GM12873 (cell line): ENCODE measurements at regions not wholly inside any gene's neighbourhood (a gene's known extent, or its start where the extent isn't known, plus 50 kb on each side); places are given as distances from the start of the nearest gene placed in this dataset.

Experiments
- TF ChIP-seq, protein P1 (sequence below): IDR thresholded peaks from 2 replicates; pipeline ENCODE4 v1.5.1; 2012; ENCODE audit warnings: low read depth, mild to moderate bottlenecking, moderate library complexity, low read length, control low read depth; ENCODE audit not compliant: insufficient read depth; ENCODE audit errors: missing control alignments

DNA sequence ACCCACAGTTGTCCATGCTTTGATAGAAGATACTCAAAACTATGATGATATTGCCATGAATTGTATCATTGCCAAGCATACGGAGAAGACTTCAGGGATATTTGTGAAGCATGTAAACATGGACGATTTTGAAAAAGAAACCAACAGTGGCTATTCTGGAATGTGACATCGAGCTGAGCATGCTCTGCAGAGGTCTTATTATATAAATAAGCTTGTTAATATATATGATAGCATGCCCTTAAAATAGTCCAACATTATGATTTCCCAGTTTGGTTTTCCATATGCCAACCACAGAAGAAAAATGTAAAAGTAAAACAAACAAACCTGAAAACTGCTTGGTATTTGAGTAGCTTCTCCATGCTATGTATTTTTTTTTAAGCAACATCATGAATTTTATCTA is 159.1 kb downstream of the LNPK start:
- TF ChIP-seq, protein P1, sequence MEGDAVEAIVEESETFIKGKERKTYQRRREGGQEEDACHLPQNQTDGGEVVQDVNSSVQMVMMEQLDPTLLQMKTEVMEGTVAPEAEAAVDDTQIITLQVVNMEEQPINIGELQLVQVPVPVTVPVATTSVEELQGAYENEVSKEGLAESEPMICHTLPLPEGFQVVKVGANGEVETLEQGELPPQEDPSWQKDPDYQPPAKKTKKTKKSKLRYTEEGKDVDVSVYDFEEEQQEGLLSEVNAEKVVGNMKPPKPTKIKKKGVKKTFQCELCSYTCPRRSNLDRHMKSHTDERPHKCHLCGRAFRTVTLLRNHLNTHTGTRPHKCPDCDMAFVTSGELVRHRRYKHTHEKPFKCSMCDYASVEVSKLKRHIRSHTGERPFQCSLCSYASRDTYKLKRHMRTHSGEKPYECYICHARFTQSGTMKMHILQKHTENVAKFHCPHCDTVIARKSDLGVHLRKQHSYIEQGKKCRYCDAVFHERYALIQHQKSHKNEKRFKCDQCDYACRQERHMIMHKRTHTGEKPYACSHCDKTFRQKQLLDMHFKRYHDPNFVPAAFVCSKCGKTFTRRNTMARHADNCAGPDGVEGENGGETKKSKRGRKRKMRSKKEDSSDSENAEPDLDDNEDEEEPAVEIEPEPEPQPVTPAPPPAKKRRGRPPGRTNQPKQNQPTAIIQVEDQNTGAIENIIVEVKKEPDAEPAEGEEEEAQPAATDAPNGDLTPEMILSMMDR, result no peak

DNA sequence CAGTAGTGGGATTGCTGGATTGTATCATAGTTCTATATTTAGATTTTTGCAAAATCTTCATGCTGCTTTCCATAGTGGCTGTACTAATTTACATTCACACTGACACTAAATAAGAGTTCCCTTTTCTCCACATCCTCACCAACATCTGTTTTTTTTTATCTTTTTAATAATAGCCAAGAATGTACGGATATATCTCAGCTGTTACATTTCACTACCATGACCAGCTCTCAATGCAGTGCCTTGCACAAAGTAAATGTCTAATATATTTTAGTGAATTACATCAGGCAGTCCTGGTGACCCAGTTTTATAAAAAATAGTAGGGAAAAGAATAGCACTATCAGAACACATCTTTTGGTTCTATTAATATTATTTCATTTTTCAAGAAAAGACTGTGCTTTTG is 161.8 kb downstream of the LNPK start:
- TF ChIP-seq, protein P1, result no peak

DNA sequence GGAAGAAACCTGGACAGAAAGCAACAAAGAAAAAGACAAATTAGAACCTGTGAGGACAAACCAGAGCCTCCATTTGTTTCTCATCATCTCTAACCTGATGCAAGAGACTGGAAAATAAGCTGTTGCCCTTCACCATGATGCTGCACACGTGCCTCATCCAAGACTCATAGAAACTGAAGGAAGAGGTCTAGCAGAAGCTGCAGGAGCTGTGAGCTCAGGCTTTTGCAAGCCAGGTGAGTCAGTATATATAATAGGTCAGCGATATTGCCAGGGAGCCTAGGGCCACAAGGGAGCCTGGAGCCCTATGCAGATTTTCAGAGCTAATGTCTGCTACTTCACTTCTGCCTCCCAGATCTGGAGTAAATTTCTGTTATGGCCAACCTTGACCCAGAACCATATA is 163.1 kb downstream of the LNPK start:
- TF ChIP-seq, protein P1, result no peak

DNA sequence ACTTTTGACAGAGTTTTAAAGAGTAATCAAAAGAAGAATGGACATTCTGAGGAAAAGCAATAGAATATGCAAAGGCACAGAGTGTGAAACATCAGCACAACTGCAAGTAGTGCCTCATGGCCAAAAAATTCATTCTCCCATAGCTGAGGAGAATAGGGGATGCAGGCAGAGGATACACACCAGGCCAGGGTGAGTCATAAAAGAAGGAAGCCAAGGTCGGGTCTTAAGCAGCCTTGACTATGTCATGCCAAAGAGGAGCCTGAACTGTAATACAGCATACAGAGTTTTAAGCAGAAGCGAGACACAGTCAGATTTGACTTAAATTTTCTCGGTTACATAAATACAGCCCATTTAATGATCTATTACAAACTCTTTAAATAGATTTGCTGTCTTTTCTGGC is 165.0 kb downstream of the LNPK start:
- TF ChIP-seq, protein P1, result no peak

DNA sequence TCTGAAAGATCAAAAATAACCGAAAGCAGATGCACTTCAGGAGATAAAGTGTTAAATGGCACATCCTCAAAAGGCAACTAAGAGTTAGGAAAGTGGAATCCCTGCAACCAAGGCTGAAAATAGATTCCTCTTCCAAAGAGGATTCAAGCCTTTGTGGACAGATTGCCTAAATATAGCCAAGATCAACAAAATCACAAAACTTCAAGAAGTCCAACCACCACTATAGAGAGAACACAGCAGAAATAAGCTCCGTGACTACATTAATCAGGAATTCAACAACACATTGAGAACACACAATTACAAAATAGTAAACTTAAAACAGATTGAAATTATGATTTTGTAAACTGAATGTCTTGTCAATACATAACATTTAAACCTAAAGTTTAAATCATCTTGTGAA is 165.7 kb downstream of the LNPK start:
- TF ChIP-seq, protein P1, result no peak

DNA sequence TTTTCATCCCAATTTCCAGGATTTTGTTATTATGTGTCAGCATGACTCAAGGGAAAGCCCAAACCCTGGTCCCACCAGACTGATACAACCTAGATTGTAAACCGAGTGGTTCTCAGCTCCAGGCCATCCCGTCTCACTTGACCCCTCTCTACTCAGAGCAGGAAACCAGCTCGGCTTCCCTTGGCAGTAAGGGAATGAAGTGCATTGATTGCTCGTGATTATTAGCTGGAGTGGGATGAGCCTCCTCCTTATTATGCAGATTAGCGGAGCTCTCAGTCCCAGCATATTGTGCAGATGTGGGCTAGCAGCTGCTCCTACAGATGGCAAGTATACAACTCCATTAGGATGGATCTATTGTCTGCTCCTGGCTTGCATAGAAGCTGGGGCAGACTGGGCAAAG is 167.6 kb downstream of the LNPK start:
- TF ChIP-seq, protein P1, result no peak

DNA sequence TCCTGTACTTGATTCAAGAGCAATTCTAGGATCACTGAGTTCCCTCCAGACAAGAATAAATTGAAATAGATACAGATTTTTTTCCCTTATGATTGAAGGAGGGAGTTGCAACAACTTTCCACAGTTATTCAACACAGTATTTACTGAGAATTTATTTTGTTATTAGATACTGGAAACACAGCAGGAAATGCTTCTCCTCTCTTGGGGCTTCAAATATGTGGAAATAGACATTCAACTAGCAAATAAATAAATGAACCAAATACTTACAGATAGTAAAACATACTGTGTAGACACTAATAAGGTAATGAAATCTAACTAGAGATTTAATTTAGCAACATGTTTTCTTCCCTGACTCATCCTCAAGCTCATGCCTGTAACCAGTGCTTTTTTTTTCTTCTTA is 169.2 kb downstream of the LNPK start:
- TF ChIP-seq, protein P1, result no peak

DNA sequence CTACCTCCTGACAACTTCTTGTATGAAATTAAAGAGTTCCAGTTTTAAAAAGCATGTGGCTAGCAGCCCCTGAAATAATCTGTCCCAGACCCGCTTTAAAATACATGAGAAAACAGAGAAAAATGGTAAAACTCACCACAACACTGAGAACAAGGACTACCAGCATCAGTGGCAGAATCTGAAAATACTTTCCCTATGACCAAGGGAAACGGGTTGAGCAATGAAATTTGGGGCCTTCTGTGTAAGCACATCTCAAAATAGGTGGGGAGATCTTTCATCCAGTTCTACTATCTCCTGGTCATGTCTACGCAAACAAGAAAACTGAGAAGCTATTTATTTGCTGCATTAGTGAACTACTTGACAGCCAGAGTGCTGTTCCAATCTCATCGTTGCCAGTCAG is 172.3 kb downstream of the LNPK start:
- TF ChIP-seq, protein P1, result no peak
